ENCODE measurements at regions not wholly inside any gene's neighbourhood (a gene's known extent, or its start where the extent isn't known, plus 50 kb on each side); places are given as distances from the start of the nearest gene placed in this dataset.

- no peak overlapping the region for H3K27ac ChIP-seq
- TF ChIP-seq CTCF (IDR thresholded peaks at IDR 0.05) (no peak), ZFX (IDR thresholded peaks at IDR 0.05; ENCODE audit: borderline replicate concordance) (no peak)
Measured at GRCh38 chr5:144028636-144029035, 141.8 kb downstream of the YIPF5 start.

GRCh38 chr5:144030904-144031303 is 139.6 kb downstream of the YIPF5 start:
- TF ChIP-seq CTCF (IDR thresholded peaks at IDR 0.05) (no peak), ZFX (IDR thresholded peaks at IDR 0.05; ENCODE audit: borderline replicate concordance) (no peak)
- H3K27ac ChIP-seq, result no peak overlapping the region

- TF ChIP-seq ZFX (IDR thresholded peaks at IDR 0.05; ENCODE audit: borderline replicate concordance), result no peak
- TF ChIP-seq CTCF (IDR thresholded peaks at IDR 0.05), result no peak
Measured at GRCh38 chr5:144032375-144032774, 138.1 kb downstream of the YIPF5 start.

GRCh38 chr5:144033486-144033885 is 137.0 kb downstream of the YIPF5 start:
- H3K27ac ChIP-seq, result no peak overlapping the region
- TF ChIP-seq CTCF (IDR thresholded peaks at IDR 0.05), result no peak
- TF ChIP-seq ZFX (IDR thresholded peaks at IDR 0.05; ENCODE audit: borderline replicate concordance), result no peak

More at GRCh38 chr5:144032375-144032774, 138.1 kb downstream of the YIPF5 start:
- H3K27ac ChIP-seq, result no peak overlapping the region

- TF ChIP-seq ZFX (IDR thresholded peaks at IDR 0.05; ENCODE audit: borderline replicate concordance) (no peak), CTCF (IDR thresholded peaks at IDR 0.05) (no peak)
- H3K27ac ChIP-seq, result no peak overlapping the region
Measured at GRCh38 chr5:144035046-144035740, 135.3 kb downstream of the YIPF5 start.

GRCh38 chr5:144036476-144036875 is 134.0 kb downstream of the YIPF5 start:
- H3K27ac ChIP-seq, result no peak overlapping the region
- no peak for TF ChIP-seq ZFX (IDR thresholded peaks at IDR 0.05; ENCODE audit: borderline replicate concordance)
- no peak for TF ChIP-seq CTCF (IDR thresholded peaks at IDR 0.05)

GRCh38 chr5:144040615-144041305 is 129.7 kb downstream of the YIPF5 start:
- TF ChIP-seq CTCF (IDR thresholded peaks at IDR 0.05) (no peak), ZFX (IDR thresholded peaks at IDR 0.05; ENCODE audit: borderline replicate concordance) (no peak)
- no peak overlapping the region for H3K27ac ChIP-seq

Measured in 22Rv1 (cell line).